Inflammatory macrophage (primary cell): ENCODE measurements at regions not wholly inside any gene's neighbourhood (a gene's known extent, or its start where the extent isn't known, plus 50 kb on each side); places are given as distances from the start of the nearest gene placed in this dataset.

Source experiments
- DNase-seq, 2 donors: peaks; one replicate each; pipeline ENCODE4 v3.0.0-alpha.2; 2020 to 2022

DNA sequence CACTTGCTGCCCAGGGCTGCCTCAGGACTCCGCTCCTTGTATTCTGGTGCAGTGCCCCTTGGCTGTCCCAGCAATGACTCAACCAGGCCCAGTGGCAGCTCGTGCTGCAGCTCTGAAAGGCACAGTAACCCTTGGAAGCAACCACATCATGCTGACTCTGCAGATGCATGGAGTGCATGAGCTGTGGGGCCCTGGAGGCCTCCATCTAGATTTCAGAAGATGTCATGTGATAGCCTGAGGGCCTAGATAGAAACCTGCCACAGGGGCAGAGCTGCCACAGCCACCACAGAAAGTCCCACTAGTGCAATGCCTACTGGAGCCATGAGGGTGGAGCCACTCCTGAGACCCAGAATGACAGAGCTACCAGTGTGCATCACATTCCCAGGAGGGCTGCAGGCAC lies 117.1 kb upstream of the SMAD3 start:
- peak in 1 of 2 donors; percentile 39 for DNase-seq

DNA sequence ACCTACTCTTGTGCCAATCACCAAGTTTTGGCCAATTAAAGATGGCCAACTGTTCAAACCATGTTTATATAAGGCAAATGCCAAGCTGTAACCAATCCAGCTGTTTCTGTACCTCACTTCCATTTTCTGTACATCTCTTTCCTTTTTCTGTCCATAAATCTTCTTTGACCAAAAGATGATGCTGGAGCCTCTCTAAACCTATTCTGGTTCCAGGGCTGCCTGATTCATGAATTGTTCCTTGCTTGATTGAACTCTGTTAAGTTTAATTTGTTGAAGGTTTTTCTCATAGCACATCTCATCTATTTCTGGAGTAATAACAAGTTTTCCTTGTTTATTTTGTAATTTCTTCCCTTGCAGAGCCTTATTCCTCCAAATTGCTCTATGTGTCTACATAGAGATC lies 115.3 kb upstream of the SMAD3 start:
- DNase-seq, result no peak

DNA sequence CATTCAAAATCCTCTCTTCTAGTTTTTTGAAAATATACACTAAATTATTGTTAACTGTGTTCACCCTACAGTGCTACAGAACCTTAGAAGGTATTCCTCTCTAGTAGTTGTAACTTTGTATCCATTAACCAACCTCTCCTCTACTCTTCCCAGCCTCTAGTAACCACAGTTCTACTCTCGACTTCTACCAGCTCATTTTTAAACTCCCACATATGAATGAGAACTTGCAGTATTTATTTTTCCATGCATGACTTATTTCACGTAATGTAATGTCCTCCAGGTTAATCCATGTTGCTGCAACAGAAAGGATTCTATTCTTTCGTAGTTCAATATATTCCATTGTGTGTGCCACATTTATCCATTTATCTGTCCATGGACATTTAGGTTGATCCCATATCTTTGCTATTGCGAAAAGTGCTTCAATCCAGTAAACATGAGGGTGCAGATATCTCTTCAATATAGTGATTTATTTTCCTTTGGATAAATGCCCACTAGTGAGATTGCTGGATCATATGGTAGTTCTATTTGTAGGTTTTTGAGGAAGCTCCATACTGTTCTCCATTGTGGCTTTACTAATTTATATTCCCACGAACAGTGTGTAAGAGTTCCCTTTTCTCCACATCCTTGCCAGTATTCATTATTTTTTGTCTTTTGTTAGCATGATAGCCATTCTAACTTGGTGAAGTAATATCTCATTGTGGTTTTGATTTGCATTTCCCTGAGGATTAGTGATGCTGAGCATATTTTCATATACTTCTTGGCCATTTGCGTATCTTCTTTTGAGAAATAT lies 113.7 kb upstream of the SMAD3 start:
- DNase-seq, result peak; percentile 45 to 68

DNA sequence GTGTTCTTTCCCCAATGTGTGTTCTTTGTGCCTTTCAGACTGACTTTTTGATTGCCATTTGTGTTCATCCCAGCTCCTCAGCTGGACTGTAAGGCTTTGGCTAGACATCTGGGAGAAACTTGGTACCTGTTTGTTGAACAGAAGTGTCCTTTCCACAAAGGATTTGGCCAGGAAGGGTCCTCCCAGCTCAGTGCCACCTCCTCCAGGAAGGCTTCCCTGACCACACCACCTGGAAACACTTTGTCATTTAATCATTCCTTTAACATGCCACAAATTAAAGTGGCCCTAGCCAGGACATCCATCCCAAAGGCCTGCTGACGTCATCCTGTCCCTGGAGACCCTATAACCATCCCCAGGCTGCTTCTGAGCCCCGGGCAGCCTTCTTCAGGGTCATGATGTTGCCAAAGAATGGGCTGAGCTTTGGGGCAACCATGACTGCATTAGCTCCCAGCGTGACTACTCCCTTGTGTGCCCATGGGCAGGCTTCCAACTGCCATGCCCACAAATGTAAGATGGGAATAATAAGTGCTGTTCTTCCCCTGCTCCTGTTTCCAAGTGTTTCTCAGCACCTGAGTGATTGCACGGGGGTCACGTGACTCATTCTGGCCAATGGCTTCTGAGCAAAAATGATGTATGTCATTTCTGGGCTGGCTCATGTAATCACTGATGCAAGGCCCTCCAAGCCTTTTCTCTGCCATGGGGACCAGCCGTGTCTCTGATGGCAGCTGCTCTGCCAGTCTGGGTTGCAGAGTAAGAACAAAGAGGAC lies 112.5 kb upstream of the SMAD3 start:
- no peak for DNase-seq

DNA sequence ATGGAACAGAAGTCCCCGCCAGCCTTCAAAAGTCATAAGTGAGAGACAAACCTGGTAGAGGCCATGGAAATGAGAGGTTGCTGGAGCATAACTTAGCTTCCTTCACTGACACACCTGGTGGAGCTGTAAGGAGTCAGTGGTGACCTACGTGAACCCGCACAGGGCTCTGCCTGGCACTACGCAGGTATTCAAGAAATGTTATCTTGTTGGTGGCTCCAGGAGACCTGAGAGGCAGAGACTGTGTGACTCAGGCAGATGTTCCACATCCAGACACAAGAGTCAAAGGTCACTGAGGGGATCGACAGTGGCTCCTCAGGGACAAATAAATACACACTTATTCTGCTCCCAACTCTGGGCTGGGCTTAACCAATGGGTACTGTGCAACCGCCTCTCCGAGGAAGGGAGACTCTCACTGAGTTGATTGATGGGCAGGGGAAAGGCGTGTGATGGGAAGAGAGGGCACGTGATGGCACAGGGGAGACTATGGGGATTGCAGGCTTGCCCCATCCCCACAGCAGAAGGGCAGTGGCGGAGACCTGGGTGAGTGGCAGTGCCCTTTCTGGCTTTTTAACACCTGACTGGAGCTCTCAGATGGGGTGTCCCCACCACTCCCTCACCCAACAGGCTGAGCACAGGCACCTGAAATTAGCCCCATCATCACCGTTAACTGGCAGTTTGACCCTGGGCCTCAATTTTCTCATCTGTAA lies 111.7 kb upstream of the SMAD3 start:
- no peak for DNase-seq

DNA sequence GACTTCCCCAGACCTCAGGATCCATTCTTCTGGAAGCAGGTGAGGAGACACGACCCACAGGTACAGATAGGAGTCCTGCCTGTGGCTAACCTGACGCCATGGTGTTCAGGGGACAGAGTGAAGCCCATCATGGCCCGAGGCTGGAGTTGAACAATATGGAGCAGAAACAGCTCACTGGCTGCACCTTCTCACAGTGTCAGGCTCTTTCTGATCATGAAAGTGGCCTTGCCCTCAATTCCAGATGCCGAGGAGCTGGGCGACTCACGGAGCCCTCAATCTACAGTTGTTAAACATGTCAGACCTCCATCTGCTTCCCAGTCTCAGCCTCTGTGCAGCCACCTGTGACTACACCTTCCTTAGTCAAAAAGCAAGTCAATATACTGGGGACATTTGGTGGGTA lies 110.8 kb upstream of the SMAD3 start:
- DNase-seq, result no peak

DNA sequence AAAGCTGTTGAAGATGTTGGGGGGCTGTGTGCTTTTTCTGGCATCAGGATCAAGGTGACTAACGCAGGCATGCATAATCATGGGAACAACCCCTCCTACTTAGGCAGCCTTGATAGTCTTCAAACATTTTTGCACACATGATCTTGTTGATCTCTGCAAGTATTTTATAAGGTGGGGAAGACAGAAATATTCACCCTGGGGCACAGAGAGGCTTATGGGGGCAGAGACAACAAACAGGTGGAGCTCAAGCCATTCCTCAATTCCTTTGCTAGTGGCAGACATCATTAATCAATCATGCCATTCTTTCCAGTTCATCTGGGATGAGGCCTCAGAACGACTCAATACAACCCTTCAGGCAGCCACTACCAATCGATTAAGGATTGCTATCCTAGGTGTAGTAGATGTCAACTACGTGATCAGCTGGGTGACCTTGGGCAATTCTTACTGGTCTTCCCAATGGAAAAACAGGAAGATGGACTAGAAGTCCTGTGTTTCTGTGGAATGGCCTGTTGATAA lies 110.3 kb upstream of the SMAD3 start:
- DNase-seq, result no peak

DNA sequence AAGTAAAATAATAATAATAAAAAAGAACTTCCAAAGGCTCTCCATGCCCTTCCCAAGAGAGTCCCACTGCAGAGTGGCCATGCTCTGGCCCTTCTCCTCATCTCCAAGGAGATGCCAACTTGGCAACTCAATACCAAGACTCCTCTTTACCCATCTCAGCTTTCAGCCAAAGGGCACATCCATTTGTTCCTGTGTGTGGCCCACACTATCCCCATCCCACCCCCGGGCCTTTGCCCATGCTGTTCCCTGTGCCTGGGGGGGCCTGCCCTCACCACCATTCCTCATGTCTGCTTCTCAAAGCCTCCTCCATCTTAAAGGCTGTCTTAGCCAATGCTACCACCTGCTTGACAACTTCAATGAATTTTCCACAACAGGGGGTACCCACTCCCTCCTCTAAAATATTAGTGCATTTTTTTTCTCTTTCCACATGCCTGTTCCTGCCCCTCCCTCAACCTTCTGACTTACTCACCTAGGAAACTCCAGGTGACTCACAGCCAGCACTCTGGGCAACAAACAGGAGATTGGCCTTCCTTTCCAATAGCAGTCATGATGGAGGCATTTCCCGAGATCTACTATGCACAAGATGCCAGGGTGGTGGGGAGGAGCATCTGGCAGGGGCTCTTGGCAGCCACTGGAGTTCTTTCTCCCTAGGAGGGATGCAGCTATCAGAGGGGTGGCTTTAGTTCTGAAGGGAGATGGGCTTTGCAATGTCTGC lies 109.4 kb upstream of the SMAD3 start:
- DNase-seq, result no peak

DNA sequence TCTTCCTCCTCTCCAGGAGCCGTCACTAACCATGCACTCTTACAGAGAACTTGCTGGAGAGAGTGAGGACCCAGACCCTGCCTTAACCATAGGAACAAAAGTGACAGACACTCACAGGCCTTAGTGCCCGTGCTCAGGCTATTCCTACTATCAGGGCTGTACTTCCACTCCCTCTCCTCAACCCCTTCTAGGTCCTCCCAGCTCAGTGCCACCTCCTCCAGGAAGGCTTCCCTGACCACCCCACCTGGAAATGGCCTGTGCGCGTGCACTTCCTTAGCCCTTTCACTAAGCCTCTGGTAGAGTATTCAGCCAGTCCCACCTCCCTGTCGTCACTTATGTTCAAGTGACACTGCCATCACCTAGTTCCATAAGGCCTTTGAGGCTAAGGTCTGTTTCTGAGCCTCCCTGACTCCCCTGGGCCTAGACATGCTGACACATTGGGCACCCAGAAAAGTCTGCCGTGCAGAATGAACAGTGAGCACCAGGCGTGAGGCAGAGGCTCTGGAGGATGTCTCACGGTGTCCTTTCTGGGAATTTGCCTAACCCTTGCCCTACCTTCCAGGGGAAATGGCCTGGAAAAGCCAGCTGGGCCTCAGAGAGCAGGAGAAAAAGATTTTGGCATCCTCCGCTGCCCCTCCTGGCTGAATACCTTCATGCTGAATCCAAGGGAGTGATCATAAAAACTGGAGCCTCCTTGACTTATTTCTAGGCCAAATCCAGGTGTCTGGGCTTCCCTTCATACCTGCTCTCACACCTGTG lies 108.6 kb upstream of the SMAD3 start:
- DNase-seq, result no peak

DNA sequence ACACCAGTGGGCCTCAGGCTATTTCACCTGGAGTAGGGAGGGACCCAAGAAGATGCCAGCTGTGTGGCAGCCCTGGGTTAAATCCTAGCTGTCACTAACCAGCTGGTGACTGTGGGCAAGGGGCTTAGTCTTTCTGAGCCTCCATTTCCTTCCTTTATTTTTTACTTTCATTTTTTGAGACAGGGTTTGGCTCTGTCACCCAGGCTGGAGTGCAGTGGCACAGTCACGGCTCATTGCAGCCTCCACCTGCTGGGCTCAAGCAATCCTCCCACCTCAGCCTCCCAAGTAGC lies 108.0 kb upstream of the SMAD3 start:
- no peak for DNase-seq

DNA sequence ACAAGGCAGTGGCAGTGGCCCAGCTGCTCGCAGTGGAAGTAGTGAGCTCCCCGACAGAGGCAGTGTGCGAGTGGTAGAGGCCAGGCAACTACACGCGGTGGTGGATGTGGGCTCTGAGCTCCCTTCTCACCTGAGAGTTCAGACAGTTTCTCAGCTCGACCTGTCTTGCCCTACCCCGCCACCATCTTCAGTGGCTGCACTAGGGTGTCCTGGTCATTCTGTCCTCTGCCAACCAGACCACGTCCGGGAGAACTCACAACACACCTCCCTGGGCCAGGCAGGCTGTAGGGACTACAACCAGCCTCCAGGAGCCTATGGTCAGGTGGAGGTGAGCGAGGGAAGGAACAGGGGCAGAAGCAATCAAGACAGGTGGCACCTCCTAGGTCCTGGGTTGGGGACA lies 106.3 kb upstream of the SMAD3 start:
- DNase-seq, result no peak

DNA sequence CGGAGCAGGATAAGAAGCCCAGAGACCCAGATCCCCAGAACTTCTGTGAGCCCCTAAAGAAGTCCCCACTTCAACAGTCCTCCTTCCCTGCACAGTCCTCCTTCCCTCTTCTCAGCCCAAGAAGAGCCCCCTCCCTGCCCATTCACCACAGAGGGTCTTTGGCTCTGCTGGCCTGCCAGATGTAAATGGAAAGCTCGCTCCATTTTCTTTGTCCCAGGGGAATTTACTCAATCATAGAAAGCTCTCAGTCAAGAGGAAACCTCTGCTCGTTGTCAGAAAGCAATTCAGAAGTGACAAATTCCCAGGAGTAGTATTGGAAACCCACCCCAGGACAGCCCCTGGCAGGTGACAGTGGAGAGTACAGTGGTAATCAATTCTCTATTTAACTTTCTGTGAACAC lies 105.5 kb upstream of the SMAD3 start:
- DNase-seq, result no peak

DNA sequence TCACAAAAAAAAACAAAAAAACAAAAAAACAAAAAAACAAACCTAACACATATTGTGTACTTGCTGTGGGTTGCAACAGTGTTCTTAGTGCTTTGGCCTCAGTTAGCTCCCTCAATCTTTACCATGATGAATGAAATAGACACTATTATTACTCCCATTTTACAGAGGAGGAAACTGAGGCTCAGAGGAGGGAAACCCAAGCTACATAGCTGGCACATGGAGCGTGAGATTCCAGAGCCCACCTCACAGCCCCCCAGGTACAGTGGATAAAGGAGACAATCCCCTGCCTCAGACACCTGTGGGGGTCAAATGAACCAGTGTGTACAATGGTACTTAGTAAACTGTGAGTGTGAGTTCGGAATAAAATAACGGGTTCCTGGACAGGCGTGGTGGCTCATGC lies 104.9 kb upstream of the SMAD3 start:
- no peak for DNase-seq

DNA sequence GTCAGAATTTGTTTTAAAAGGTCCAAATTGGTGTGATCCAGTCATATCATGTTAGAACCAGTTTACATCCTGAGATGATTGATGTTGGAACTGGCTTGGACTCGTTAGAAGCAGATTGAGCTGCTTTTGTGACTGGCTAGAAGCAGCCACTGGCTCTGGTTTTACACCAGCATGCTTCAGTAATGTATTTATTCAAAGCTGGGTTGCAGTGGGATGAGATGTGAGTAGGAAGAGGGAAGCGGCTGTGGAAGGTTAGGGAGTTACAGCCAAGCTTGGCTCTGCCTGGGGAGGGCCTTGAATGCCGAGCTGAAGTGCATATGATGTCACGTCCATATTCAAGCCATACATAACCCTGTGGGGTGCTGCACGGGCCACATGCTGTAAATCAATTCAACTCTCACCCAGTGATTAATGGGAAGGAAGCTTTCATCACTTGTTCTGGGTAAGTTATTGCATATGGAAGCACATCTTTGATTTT lies 104.0 kb upstream of the SMAD3 start:
- DNase-seq, result peak; percentile 77 to 78

DNA sequence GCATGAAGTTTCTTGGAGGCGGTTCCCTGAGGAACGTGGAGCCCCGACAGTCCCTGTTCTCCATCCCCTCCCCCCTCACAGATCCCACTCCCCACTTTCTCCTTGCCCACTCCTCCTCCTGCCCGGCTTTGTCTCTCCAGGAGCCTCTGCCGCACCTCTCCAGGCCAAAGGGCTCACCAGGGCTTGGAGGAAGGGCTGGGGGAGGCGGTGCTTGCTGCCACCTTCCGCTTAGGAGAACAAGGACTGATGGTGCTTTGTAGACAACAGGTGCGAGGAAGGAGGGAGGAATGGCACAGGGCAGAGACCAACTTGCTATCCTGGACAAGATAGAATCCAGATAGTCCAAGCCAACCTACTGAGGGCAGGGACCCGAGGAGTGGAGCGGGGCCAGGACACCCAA lies 103.5 kb upstream of the SMAD3 start:
- no peak for DNase-seq

DNA sequence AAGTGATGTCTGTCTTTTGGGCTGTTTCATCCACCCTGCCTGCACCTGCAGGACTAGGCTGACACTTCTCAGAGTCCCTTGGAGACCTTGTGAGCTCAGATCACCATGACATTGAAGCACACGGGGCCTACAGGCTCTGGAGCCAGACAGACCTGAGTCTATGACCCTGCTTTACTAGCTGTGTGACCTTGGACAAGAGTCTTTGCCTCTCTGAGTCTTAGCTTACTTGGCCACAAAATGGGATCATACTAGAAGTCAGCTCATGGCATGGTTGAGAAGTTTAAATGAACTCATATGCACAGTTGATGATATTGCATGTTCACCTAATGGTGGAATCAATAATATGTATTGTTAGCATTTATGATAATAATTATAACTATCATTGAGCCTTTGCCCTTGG lies 102.9 kb upstream of the SMAD3 start:
- DNase-seq, result no peak

DNA sequence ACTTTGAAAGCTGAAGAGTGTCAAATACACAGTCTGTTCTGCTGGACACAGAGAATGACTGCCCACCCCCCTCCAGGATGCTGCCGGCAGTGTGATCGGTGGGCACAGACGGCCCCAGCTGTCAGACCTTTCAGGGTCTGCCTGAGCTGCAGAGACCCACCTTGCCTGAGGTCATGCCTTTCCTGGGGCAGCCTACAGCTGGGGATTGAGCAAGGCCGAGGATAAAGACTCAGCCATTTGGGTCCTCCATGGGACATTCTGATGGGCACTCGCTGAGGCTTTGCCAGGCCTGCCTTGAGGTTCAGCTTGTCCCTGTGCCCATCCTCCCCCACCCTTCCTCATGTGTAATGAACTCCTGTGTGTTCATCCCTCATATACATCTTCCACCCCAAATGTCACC lies 102.3 kb upstream of the SMAD3 start:
- no peak for DNase-seq

DNA sequence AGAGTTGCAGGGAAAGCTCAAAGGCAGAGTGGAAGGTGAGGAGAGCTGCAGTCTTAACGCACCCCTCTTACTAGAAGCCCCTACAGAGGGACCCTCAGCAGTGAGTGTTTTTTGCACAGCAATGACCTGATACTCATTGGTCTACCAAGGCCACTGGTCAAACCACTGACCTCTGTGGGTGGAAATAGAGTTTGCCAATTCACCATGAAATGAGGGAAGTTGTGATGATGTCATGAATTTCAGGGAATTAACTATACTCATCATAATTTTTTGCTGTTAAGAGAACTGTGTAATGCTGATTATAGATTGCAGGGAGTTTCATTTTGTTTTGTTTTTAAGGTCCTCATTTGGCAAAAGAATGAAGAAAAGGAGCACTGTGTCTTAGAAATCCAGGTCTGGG lies 101.7 kb upstream of the SMAD3 start:
- DNase-seq, result peak; percentile 83 to 93

DNA sequence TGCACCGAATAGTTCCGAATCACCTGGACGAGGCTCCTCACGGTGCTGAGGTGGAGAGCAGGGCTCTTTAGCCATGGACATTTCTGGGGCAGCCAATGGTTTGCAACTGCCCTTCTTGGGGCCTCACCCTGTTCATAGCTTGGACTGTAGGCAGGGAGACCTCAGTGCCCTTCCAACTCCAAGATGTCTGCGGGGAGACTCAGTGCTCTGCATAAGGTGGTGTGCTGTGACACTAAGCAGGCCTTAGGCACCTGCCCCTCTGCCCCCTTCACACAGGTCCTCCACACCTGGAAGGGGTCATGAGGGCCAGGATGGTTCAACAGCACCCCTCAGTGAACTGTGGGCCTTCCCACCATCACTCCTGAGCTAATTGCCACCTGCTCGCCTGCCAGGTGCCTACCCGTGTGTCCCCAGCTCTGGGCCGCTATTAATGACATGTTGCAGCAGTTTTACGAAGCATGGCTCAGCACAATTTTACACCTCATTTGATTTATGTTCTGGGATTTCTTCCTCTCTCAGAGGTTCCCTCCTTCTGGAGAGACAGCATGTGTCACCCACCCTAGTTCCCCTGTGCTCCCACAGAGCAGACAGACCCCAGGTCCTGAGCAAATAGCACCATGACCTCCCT lies 101.2 kb upstream of the SMAD3 start:
- no peak for DNase-seq

DNA sequence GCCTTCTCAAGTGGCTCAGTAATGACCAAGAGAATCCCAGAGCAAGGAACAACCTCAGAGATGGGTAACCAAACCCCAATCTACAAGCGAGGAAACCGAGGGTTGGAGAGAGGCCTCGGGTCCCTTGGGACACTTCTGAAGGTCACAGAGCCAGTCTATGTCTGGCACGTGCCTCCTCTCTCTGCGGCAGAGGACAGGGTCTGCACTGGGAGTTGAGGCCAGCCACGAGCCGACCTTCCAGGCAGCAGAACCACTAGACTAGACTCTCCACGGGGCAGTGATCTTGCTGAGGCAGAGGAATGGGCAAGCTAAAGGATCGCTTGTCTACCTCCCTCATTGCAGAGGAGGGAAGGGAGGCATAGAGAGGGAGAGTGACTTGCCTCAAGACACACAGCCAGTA lies 100.6 kb upstream of the SMAD3 start:
- DNase-seq, result no peak

DNA sequence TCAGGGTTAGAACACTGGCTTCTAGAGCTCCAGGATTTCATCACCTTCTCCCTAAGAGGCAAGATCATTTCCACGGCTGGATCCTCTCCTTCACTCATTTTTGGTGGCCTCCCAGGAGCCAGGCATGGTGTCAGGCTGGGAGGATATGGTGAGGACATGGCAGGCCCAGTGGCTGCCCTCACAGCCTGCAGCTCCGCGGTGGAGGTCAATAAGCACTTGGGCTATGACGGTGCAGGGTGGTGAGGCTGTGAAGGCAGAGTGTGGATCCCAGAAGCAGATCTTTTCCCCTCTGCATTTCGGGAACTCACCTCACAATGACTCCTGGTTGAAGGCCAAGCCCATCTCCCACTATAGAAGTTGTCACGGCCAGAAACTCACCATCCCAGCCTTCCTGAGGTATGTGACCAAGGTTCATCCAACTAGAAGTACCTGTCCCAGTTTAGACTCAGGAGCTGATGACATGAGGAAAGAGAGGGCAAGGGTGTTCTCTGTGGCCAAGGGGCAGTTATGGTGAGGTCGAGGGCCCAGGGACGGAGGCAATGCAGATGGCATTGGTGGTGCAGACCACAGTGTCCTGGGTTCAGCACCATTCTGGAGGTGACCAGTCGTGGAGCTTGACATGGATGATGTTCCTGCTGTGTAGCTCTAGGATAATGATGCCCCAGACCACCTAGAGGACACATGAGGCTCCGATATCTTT lies 100.1 kb upstream of the SMAD3 start:
- no peak for DNase-seq
